Adrenal gland (tissue), 9 donors: ENCODE measurements at regions not wholly inside any gene's neighbourhood (a gene's known extent, or its start where the extent isn't known, plus 50 kb on each side); places are given as distances from the start of the nearest gene placed in this dataset.

Experiments
- DNase-seq, 7 donors: peaks; one replicate each; pipeline ENCODE4 v3.0.0-alpha.2; 2019 to 2020
- H3K27ac ChIP-seq, 5 donors: fragments of 200-600 bp; sonication (generic) in 4 of 5; 1 replicate in 3 of 5; 2 replicates in 2 of 5; pipeline versions ENCODE4 v1.5.1 to v1.8.0; 2016 to 2020; ENCODE audit warnings: mild to moderate bottlenecking in 1 of 5
- H3K27me3 ChIP-seq: fragments of 200-600 bp; 2 replicates; pipeline ENCODE4 v1.8.0; 2021
- H3K36me3 ChIP-seq, 2 donors: fragments of 200-600 bp; replicated peaks in 1 of 2; 1 replicate in 1 of 2; 2 replicates in 1 of 2; pipeline versions ENCODE4 v1.5.1 to v1.8.0; 2018 to 2022
- H3K4me1 ChIP-seq, 2 donors: fragments of 200-600 bp; replicated peaks in 1 of 2; 1 replicate in 1 of 2; 2 replicates in 1 of 2; pipeline versions ENCODE4 v1.5.1 to v1.8.0; 2018 to 2021
- H3K4me3 ChIP-seq, 4 donors: fragments of 200-600 bp; sonication (generic) in 3 of 4; one replicate each; pipeline ENCODE4 v1.5.1; 2016 to 2018
- H3K9me3 ChIP-seq, 3 donors: fragments of 200-600 bp; sonication (generic) in 1 of 3; replicated peaks in 1 of 3; 1 replicate in 2 of 3; 2 replicates in 1 of 3; pipeline versions ENCODE4 v1.5.1 to v1.8.0; 2016 to 2021
- CTCF ChIP-seq, 6 experiments: fragments of 450-650 bp in 4 of 6; fragments of 200-600 bp in 2 of 6; sonication (generic) in 1 of 6; IDR thresholded peaks; 1 replicate in 5 of 6; 2 replicates in 1 of 6; pipeline versions ENCODE4 v1.5.1 to v1.8.0; 2016 to 2021; ENCODE audit warnings: antibody characterized with exemption in 6 of 6, mild to moderate bottlenecking in 2 of 6, moderate library complexity in 1 of 6
- POLR2A ChIP-seq, 2 donors: fragments of 450-650 bp; IDR thresholded peaks; one replicate each; pipeline ENCODE4 v1.6.1; 2017; ENCODE audit warnings: antibody characterized with exemption in 2 of 2, mild to moderate bottlenecking in 2 of 2, moderate library complexity in 1 of 2
- WGBS, 4 donors: extraction: QIAGEN DNeasy Blood & Tissue Kit in 2 of 4; methylation state at CpG; one replicate each; pipeline versions ENCODE4 v1.1.5 to v1.1.7; 2013 to 2017; 5-methylcytosine and 5-hydroxymethylcytosine counted together
- intact Hi-C, 2 donors: fragments of 100-400 bp; cut with DNase I; formaldehyde crosslinking; loops; one replicate each; pipeline versions ENCODE4 v1.14.1 to v1.15.0; 2022 to 2023
- donor health status: healthy with polysubstance abuse.
- donor health status: Bipolar disorder and iron deficiency.
- donor health status: DM: yes; HTN: yes; CAD: no.
- donor health status: DM: no; HTN: no; CAD: no.
- donor health status: DM: no; HTN: no; CAD: no.

GRCh38 chr7:156279635-156280034 lies 360.9 kb upstream of the RNF32 start:
- Histone ChIP-seq H3K4me1 (no peaks in the 10 kb centered on the region), H3K27me3 (no peaks in the 10 kb centered on the region), H3K9me3 (no peaks in the 10 kb centered on the region), H3K36me3 (no peaks in the 10 kb centered on the region), H3K4me3 (no peak overlapping the region), H3K27ac (no peak overlapping the region)
- 23 to 40% (median 25%) methylated on average over 4 of the region's 4 CpGs for WGBS, 4 donors
- intact Hi-C loops = no loop called here
- peak in 2 of 7 donors; percentile 27 to 34 for DNase-seq
- TF ChIP-seq POLR2A (IDR thresholded peaks at IDR 0.05) (no peak), CTCF (IDR thresholded peaks at IDR 0.05) (no peak)

- Histone ChIP-seq H3K9me3 (no peaks in the 10 kb centered on the region), H3K4me3 (no peak overlapping the region), H3K4me1 (no peaks in the 10 kb centered on the region), H3K36me3 (no peaks in the 10 kb centered on the region), H3K27ac (no peak overlapping the region), H3K27me3 (no peaks in the 10 kb centered on the region)
- TF ChIP-seq POLR2A (IDR thresholded peaks at IDR 0.05) (no peak), CTCF (IDR thresholded peaks at IDR 0.05) (no peak)
- no peak for DNase-seq
- WGBS, 4 donors = 79 to 88% (median 84%) methylated on average over 4 of the region's 4 CpGs
- intact Hi-C loops = no loop called here
Observed at GRCh38 chr7:156275292-156275691, 365.3 kb upstream of the RNF32 start.

GRCh38 chr7:156274557-156274956 lies 366.0 kb upstream of the RNF32 start:
- Histone ChIP-seq H3K27ac (no peak overlapping the region), H3K9me3 (no peaks in the 10 kb centered on the region), H3K36me3 (no peaks in the 10 kb centered on the region), H3K27me3 (no peaks in the 10 kb centered on the region), H3K4me1 (no peaks in the 10 kb centered on the region), H3K4me3 (no peak overlapping the region)
- WGBS, 4 donors = 83 to 92% (median 87%) methylated on average over 3 of the region's 3 CpGs
- intact Hi-C loops = no loop called here
- TF ChIP-seq CTCF (IDR thresholded peaks at IDR 0.05) (no peak), POLR2A (IDR thresholded peaks at IDR 0.05) (no peak)
- DNase-seq = no peak

GRCh38 chr7:156261581-156261980 lies 379.0 kb upstream of the RNF32 start:
- intact Hi-C loops = no loop called here
- H3K27me3 ChIP-seq = no peaks in the 10 kb centered on the region
- DNase-seq = peak in 2 of 7 donors; percentile 21 to 32
- TF ChIP-seq CTCF (IDR thresholded peaks at IDR 0.05) = no peak
- TF ChIP-seq POLR2A (IDR thresholded peaks at IDR 0.05) = no peak
- no peak overlapping the region for H3K4me3 ChIP-seq
- H3K9me3 ChIP-seq = no peaks in the 10 kb centered on the region
- WGBS, 4 donors = 40 to 50% (median 46%) methylated on average over 3 of the region's 3 CpGs
- H3K4me1 ChIP-seq = no peaks in the 10 kb centered on the region
- H3K36me3 ChIP-seq = no peaks in the 10 kb centered on the region
- H3K27ac ChIP-seq = no peak overlapping the region
